ENCODE measurements at regions not wholly inside any gene's neighbourhood (a gene's known extent, or its start where the extent isn't known, plus 50 kb on each side); places are given as distances from the start of the nearest gene placed in this dataset.

DNA sequence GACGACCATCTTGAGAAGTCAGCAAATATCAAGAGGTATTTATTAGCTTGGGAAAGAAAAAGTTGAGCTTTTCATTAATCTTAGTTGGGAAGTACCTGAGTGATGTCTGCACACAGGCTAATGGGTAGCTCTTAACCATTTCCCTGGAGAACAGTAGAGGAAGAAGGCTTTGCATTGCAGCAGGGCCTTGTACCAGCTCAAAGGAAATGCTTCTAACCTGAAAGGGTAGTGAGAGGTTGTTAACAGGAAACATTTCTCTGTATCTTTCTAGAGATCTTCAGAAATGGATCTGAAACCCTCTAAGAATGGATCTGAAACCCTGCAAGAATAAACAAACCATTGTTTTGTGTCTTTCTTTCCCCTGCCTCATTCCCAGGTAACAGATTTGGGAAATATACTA, 393.3 kb downstream of the PLK2 start:
- TF ChIP-seq CTCF (conservative IDR thresholded peaks at IDR 0.05; ENCODE audit: low read depth, low read length) (no peak), EZH2 (IDR thresholded peaks at IDR 0.05; ENCODE audit: low read length, unreplicated experiment) (no peak)

Data from PC-3 (cell line).